ENCODE measurements at regions not wholly inside any gene's neighbourhood (a gene's known extent, or its start where the extent isn't known, plus 50 kb on each side); places are given as distances from the start of the nearest gene placed in this dataset.
A peak's percentile ranks its signal among the peaks of the same experiment; 100 is the strongest.
"Not testable (repeated sequence)": the region's sequence is repeated elsewhere in the genome, so short reads cannot be mapped to it uniquely, and the experiment has no call there.

- 92% methylated on average over 24 of the region's 24 CpGs for WGBS
- Histone ChIP-seq H3K4me1 (ENCODE audit: insufficient read depth) (no peaks in the 10 kb centered on the region), H3K4me3 (ENCODE audit: low read depth, low read length) (no peak overlapping the region), H3K27ac (ENCODE audit: low read depth) (no peak overlapping the region), H3K36me3 (ENCODE audit: insufficient read depth) (no peaks in the 10 kb centered on the region)
- no peak for DNase-seq (ENCODE audit: extremely low spot score)
Observed at GRCh38 chr20:58575776-58576602, 60.8 kb upstream of the APCDD1L start.

DNA sequence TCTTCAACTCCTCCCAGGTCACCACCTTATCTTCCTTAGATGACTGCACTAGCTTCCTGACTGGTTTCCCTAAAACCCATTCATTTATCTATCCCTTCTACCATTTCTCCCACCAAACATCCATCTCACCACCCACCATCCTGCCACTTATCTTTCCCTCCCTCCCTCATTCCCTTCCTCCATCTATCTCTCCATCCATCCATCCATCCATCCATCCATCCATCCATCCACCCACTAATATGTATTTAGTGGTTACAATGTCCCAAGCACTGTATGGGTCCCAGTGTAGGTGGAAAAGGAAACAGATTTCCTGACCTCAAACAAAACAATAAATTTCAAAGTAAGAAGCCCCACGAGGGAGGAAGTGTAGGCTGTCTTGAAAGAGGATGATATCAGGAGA lies 59.3 kb upstream of the APCDD1L start:
- no peaks in the 10 kb centered on the region for H3K36me3 ChIP-seq (ENCODE audit: insufficient read depth)
- no peak for DNase-seq (ENCODE audit: extremely low spot score)
- no peaks in the 10 kb centered on the region for H3K4me1 ChIP-seq (ENCODE audit: insufficient read depth)
- 58% methylated on average over 1 of the region's 1 CpG for WGBS
- no peak overlapping the region for H3K27ac ChIP-seq (ENCODE audit: low read depth)
- no peak overlapping the region for H3K4me3 ChIP-seq (ENCODE audit: low read depth, low read length)

DNA sequence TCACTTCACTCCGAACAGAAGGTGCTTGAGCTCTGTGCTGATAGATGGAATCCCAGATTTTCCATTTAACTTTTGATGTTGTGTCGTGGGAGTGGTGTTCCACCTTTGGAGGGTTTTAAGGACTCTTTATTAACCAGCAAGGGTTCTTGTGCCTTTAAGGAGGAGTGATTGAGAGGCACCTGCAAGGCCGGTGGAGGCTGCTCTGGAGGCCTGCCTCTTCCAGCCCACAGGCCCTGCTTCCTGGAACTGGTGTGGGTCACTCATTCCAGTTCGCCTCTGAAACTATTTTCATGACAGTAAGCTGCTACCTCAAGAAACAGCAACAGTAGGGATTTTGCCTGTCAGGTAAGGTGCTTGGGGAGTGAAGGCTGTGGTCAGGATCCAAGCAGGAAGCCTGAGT lies 58.8 kb upstream of the APCDD1L start:
- H3K27ac ChIP-seq (ENCODE audit: low read depth): no peak overlapping the region
- H3K4me3 ChIP-seq (ENCODE audit: low read depth, low read length): no peak overlapping the region
- no peaks in the 10 kb centered on the region for H3K36me3 ChIP-seq (ENCODE audit: insufficient read depth)
- DNase-seq (ENCODE audit: extremely low spot score): no peak
- WGBS: 92% methylated on average over 4 of the region's 4 CpGs
- H3K4me1 ChIP-seq (ENCODE audit: insufficient read depth): no peaks in the 10 kb centered on the region

DNA sequence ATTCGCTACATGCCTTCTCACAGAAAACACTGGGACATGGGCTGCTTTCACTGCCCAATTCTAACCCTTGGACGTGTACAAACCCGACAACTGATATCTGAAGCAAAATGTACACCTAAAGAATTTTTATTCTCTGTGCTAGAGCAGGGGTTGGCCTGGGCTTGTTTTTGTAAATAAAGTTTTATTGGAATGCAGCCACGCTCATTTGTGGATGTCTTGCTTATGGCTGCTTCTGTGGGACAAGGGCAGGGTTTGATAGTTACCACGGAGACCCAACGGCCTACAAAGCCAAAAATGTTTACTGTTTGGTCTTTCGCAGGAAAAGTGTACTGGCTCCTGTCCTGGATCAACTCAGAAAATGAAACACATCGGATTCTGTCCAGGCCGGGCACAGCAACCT lies 58.1 kb upstream of the APCDD1L start:
- H3K4me1 ChIP-seq (ENCODE audit: insufficient read depth): no peaks in the 10 kb centered on the region

DNA sequence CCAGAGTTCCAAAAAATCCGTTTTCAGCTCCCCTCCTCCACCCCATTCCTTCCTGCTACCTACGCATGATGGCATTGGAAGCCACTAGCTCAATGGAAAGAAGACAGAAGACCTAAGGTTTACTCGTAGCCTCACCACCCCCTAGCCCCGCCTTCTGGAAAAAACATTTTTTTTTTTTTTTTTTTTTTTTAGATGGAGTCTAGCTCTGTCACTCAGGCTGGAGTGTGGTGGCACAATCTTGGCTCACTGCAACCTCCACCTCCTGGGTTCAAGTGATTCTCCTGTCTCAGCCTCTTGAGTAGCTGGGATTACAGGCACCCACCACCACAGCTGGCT lies 57.2 kb upstream of the APCDD1L start:
- not testable (repeated sequence) for H3K4me3 ChIP-seq (ENCODE audit: low read depth, low read length); DNase-seq (ENCODE audit: extremely low spot score); H3K27ac ChIP-seq (ENCODE audit: low read depth); H3K4me1 ChIP-seq (ENCODE audit: insufficient read depth); H3K36me3 ChIP-seq (ENCODE audit: insufficient read depth)
- 40% methylated on average over 4 of the region's 4 CpGs for WGBS

More for the DNA sequence above, 58.1 kb upstream of the APCDD1L start:
- H3K36me3 ChIP-seq (ENCODE audit: insufficient read depth): no peaks in the 10 kb centered on the region
- H3K4me3 ChIP-seq (ENCODE audit: low read depth, low read length): no peak overlapping the region
- WGBS: 73% methylated on average over 9 of the region's 9 CpGs
- DNase-seq (ENCODE audit: extremely low spot score): no peak
- no peak overlapping the region for H3K27ac ChIP-seq (ENCODE audit: low read depth)

DNA sequence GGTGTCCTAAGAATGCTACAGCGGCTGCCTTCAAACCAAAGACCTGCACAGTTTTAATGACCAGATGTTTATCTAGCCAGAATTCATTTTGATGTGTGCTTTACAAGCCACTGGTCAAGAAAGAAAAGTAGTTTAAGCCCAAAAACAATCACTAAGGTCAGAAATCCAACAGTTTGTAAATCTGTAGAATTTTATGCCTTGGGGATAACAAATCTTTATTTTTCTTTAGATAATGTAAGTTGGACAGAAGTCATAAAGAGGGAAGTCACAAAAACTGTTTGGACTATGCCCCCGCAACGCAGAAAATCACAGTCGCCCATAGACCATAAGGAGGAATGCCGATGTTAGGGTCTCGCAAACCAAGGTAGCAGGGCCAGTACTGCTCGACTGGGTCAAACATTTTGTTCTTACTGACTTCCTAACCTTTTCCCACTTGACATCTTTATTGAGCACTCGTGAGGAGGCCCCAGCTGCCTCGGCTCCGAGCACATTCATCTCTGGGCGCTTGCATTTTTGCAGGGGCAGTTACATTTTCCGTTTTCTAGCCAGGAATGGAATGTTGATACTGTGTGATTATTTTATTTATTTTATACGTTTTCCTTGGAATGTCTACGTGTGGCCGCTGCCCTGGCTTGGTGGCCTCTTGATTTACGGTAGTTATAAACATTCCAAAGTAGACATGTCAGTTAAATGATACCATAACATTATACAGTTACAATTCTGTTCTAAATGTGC lies 56.7 kb upstream of the APCDD1L start:
- H3K36me3 ChIP-seq (ENCODE audit: insufficient read depth): no peaks in the 10 kb centered on the region
- no peaks in the 10 kb centered on the region for H3K4me1 ChIP-seq (ENCODE audit: insufficient read depth)
- H3K4me3 ChIP-seq (ENCODE audit: low read depth, low read length): no peak overlapping the region
- WGBS: 29% methylated on average over 16 of the region's 16 CpGs
- peak; percentile 40 for DNase-seq (ENCODE audit: extremely low spot score)
- H3K27ac ChIP-seq (ENCODE audit: low read depth): no peak overlapping the region

GRCh38 chr20:58571356-58571692 lies 56.1 kb upstream of the APCDD1L start:
- Histone ChIP-seq H3K4me1 (ENCODE audit: insufficient read depth) (no peaks in the 10 kb centered on the region), H3K27ac (ENCODE audit: low read depth) (no peak overlapping the region), H3K4me3 (ENCODE audit: low read depth, low read length) (no peak overlapping the region), H3K36me3 (ENCODE audit: insufficient read depth) (no peaks in the 10 kb centered on the region)
- 30% methylated on average over 2 of the region's 2 CpGs for WGBS
- no peak for DNase-seq (ENCODE audit: extremely low spot score)

- no peaks in the 10 kb centered on the region for H3K36me3 ChIP-seq (ENCODE audit: insufficient read depth)
- 54% methylated on average over 15 of the region's 15 CpGs for WGBS
- H3K27ac ChIP-seq (ENCODE audit: low read depth): no peak overlapping the region
- H3K4me3 ChIP-seq (ENCODE audit: low read depth, low read length): no peak overlapping the region
- no peaks in the 10 kb centered on the region for H3K4me1 ChIP-seq (ENCODE audit: insufficient read depth)
- peak; percentile 64 for DNase-seq (ENCODE audit: extremely low spot score)
Observed at GRCh38 chr20:58570204-58570859, 55.1 kb upstream of the APCDD1L start.

DNA sequence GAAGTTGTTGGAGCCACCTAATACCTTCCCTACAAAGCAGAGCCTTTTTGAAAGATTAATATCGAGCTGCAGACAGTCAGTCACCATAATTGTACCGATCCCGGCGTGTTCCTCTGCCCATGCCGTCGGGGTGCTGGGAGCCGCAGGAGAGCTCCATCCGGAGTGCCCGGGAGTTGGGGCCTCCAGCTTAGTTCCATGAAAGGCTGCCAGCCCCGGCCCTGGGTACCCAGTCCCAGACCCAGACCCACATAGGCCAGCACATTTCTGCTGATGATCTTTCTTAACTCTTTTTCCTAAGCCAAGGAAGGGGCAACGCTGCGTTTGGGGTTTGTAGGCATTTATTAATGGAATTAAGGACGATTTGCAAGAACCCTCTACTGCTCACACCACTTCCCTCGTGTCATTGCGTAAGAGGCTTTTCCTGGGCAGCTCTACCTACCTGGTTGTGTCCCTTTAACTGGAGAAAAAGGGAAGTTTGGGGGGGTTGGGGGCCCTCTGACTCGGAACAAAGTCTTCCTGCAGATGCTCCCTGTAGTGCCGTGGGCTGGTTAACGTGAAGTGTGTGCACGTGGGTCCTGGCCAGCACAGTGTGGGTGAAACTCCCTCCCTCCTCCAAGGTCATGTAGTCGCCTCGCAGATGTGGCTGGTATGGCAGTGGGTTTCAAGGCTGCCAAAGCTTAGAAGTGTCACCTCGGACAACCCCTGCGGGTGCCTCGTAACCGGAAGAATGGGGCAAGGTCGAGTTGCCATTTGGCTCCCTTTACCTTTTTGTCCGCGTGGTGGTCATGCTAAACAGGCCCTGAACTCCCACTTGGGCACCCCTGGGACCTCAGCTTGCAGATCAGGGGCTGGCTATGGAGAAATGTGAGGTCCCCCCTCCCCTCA lies 54.3 kb upstream of the APCDD1L start:
- no peaks in the 10 kb centered on the region for H3K36me3 ChIP-seq (ENCODE audit: insufficient read depth)
- DNase-seq (ENCODE audit: extremely low spot score): no peak
- H3K4me1 ChIP-seq (ENCODE audit: insufficient read depth): no peaks in the 10 kb centered on the region
- no peak overlapping the region for H3K27ac ChIP-seq (ENCODE audit: low read depth)
- 75% methylated on average over 28 of the region's 28 CpGs for WGBS
- no peak overlapping the region for H3K4me3 ChIP-seq (ENCODE audit: low read depth, low read length)

DNA sequence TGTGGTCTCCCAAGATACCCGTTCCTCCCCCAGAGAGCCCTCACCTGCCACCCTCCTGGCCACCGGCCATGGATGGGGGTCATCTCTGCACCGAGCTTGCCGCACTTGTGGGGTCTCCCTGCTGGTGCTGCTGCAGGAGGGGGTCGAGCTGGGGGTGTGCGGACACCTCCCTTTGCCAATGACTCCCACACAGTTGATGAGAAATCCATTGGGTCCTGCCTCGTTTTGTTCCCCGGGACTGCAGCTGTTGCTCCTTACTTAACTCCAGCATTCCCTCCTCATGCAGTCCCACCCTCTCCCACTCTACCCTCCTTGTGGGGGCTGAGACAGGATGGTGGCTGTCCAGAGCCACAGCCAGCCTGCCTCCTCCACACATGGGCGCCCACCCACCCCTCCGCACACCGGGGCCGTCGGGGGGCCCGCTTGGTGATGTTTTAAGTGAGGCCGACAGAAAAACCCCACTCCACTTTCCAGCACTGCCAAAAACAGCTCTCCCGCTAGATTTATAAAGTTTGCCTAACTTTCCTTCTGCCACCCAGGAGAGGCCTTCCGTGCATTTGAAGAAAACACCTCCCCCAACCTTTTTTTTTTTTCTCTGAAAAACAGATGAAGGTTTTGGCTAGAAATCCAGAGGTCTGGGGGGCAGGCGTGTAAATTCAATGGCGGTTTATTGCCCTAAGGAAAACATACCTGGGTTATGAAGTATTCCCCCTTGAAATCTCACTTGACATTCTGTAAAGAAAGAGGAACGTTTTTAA lies 53.5 kb upstream of the APCDD1L start:
- 49% methylated on average over 20 of the region's 20 CpGs for WGBS
- Histone ChIP-seq H3K4me1 (ENCODE audit: insufficient read depth) (no peaks in the 10 kb centered on the region), H3K27ac (ENCODE audit: low read depth) (no peak overlapping the region), H3K4me3 (ENCODE audit: low read depth, low read length) (no peak overlapping the region), H3K36me3 (ENCODE audit: insufficient read depth) (no peaks in the 10 kb centered on the region)
- DNase-seq (ENCODE audit: extremely low spot score): no peak

DNA sequence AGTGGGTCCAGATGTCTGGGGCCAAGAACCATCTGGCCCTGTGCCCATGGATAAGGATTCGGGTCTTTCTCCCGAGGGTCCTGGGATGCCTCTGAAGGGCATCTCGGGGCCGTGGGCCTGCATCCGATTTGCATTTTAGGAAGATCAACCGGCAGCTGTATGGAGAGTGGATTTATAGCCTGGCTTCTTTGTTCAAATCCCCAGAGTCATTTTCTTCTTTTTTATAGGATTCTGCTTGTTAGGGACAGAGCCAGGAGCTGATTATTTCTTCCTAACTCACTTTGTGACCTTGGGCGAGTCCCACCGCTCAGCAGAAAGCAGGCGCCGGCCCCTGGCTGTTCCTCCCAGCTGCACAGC lies 52.9 kb upstream of the APCDD1L start:
- H3K4me3 ChIP-seq (ENCODE audit: low read depth, low read length): no peak overlapping the region
- no peaks in the 10 kb centered on the region for H3K4me1 ChIP-seq (ENCODE audit: insufficient read depth)
- no peaks in the 10 kb centered on the region for H3K36me3 ChIP-seq (ENCODE audit: insufficient read depth)
- 49% methylated on average over 10 of the region's 10 CpGs for WGBS
- DNase-seq (ENCODE audit: extremely low spot score): no peak
- H3K27ac ChIP-seq (ENCODE audit: low read depth): no peak overlapping the region

DNA sequence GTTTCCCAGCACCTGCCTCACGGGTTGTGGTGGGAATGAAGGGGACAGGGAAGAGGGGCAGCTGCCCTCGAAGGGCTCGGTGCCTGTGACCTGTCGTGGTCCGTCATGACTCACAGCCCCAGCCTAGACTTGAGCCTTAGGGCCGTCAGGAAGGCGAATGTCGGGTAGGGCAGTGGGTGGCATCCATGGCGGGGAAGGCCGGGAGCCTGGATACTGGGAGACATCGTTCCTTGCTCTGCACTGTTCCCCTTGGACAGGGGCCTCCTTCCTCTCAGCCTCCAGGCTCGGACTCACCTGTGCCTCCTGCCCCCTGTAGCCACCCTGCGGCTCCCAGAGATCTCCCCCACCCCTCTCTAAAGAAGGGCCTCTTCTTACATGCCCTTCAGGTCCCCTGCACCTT lies 52.2 kb upstream of the APCDD1L start:
- H3K4me1 ChIP-seq (ENCODE audit: insufficient read depth): no peaks in the 10 kb centered on the region
- WGBS: 97% methylated on average over 13 of the region's 13 CpGs
- H3K36me3 ChIP-seq (ENCODE audit: insufficient read depth): no peaks in the 10 kb centered on the region
- no peak overlapping the region for H3K4me3 ChIP-seq (ENCODE audit: low read depth, low read length)
- no peak overlapping the region for H3K27ac ChIP-seq (ENCODE audit: low read depth)
- DNase-seq (ENCODE audit: extremely low spot score): no peak

GRCh38 chr20:58566981-58567380 lies 51.8 kb upstream of the APCDD1L start:
- Histone ChIP-seq H3K27ac (ENCODE audit: low read depth) (no peak overlapping the region), H3K36me3 (ENCODE audit: insufficient read depth) (no peaks in the 10 kb centered on the region), H3K4me1 (ENCODE audit: insufficient read depth) (no peaks in the 10 kb centered on the region), H3K4me3 (ENCODE audit: low read depth, low read length) (no peak overlapping the region)
- DNase-seq (ENCODE audit: extremely low spot score): no peak
- WGBS: 83% methylated on average over 6 of the region's 6 CpGs

Measured in urinary bladder (tissue), 3 donors.